HG02885 (cell line): ENCODE measurements at regions not wholly inside any gene's neighbourhood (a gene's known extent, or its start where the extent isn't known, plus 50 kb on each side); places are given as distances from the start of the nearest gene placed in this dataset.
"Not testable (repeated sequence)": the region's sequence is repeated elsewhere in the genome, so short reads cannot be mapped to it uniquely, and the experiment has no call there.

Source experiments
- ATAC-seq: cut with Tn5 transposase; IDR thresholded peaks from one replicate; pipeline ENCODE4 v1.9.1; 2021; ENCODE audit warnings: mild to moderate bottlenecking; ENCODE audit not compliant: unreplicated experiment, poor library complexity

- ATAC-seq: no peak
Measured at GRCh38 chr12:107826276-107826675, 51.8 kb downstream of the ASCL4 start.

- no peak for ATAC-seq
Measured at GRCh38 chr12:107829271-107829670, 54.8 kb downstream of the ASCL4 start.

GRCh38 chr12:107832441-107832840 lies 57.9 kb downstream of the ASCL4 start:
- ATAC-seq: no peak

DNA sequence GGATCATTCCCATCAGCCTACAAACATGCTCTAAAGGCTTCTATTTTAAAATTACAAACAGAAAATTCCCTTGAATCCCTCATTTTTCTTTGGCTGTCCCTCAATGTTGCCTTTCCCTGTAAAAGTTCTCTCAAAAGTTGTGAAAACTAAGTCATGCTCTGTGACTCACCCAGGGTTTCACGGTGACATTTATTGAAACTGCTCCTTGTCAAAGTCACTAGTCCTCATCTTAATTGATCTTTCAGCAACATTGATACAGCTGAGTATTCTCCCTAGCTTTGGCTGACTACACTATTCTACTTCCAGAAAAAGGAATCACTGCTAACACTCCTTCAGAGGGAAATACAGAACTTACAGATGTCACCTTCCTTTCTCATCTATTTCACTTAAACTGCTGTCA lies 65.7 kb downstream of the ASCL4 start:
- ATAC-seq: no peak

DNA sequence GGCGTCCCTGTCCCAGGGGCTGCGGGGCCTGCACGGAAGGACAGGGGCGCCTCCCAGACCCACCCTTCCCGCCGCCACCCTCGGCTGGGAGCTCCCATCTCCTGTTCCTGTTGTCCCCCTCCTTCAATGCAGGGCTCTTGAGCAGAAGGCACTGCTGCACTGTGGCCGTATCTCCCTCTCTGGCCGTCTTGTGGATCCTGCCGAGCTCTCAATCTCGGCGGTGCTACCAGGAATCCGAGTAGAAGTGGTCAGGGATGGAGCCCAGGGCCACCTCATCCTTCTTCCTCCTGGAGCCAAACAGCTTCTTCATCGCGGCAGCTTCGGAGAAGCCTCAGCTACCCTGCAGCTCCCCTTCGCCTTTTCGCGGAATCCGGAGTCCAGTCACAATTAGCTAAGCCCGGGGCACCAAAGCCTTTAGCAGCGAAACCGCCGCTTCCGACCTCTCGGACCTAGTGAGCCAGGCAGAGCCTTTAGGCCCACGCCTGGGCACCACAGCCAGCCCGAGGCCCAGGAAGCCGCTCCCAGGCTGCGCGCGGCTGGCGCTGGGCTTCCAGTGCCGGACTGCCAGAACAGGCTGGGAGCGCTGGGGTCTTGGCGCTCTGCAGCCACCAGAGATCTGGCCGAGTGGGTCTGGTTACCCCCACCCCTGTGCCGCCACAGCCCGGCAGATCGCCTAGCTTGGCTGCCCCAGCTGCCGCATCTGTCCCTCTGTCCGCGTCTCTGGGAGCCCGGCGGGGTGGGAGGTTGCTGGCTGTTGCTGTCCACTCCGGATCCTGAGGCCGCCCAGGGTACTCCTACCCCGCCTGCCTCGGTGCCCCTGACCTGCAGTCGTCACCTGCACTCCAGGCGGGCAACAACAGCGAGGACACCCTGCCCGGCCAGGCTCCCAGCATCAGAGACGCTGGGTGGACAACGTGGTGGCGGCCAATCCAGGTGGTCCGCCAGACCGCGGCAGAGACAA lies 69.1 kb downstream of the ASCL4 start:
- ATAC-seq: no peak

DNA sequence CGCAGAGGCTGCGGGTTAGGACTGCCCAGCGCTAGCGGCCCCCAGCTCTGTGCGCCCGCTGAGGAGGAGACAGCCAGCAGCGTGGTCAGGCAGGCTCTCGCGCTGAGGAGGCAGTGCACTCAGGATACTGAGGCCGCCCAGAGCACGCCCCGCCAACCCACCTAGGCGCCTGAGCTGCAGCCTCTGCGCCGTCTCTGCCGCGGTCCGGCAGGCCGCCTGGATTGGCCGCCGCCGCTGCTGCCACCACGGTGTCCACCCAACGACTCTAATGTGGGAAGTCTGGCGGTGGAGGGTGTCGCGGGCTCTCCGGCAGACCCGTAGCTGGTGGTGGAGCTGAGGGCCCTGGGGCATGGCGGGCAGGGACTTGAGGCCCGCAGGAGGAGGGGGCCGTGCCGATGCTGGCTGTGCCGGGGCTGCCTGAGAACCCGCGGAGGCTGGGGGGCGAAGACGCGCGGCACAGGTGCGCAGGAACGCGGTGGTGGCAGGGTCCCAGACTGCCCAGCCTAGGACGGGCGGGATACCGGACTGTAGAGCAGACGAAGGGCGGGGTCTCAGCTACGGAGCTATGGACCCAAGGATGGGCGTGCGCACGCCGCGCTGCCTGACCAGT lies 69.9 kb downstream of the ASCL4 start:
- ATAC-seq: no peak

- no peak for ATAC-seq
Measured at GRCh38 chr12:107845226-107845979, 70.9 kb downstream of the ASCL4 start.

- no peak for ATAC-seq
Measured at GRCh38 chr12:107845980-107846659, 71.6 kb downstream of the ASCL4 start.

GRCh38 chr12:107847430-107847829 lies 72.9 kb downstream of the ASCL4 start:
- no peak for ATAC-seq

GRCh38 chr12:107847830-107848229 lies 73.3 kb downstream of the ASCL4 start:
- ATAC-seq: no peak

GRCh38 chr12:107853479-107853878 lies 79.0 kb downstream of the ASCL4 start:
- ATAC-seq: no peak

DNA sequence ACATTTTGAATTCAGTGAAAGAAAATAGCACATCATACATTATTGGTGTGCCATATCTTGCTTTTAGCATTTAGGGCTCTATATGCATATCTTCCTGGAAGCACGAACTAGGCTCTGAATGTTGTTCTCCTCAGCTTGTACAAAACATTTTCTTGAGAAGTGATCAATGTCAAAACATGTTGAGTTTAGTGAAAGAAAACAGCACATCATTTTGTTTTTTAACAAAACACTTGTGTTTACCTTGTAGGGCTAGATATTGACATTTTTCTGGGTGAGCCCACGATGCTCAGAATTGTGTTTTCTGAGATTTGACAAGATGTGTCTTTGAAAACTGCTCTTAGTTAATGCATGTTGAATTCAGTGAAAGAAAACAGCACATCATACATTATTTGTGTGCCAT lies 81.0 kb downstream of the ASCL4 start:
- no peak for ATAC-seq

DNA sequence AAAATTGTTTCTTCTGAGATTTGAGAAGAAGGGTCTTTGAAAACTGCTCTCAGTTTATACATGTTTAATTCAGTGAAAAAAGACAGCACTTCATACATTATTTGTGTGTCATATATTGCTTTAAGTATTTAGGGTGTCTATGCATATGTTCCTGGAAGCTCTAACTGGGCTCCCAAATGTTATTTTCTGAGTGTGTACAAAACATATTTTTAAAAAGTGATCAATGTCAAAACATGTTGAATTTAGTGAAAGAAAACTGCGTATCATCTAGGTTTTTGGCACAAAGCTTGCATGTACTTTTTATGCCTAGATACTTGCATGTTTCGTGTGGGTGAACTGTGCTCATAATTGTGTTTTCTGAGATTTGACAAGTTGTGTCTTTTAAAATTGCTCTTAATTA lies 81.6 kb downstream of the ASCL4 start:
- no peak for ATAC-seq

DNA sequence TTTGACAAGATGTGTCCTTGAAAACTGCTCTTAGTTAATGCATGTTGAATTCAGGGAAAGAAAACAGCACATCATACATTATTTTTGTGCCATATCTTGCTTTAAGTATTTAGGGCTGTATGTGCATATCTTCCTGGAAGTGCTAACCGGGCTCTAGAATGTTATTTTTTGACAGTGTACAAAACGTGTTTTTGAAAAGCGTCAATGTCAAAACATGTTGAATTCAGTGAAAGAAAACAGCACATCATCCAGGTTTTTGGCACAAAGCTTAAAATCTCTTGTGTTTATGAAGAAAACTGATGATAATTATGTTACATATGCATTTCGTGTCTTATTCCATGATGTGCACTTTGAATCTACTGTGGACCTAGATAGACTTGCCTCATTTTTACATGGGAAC lies 82.7 kb downstream of the ASCL4 start:
- ATAC-seq: no peak

GRCh38 chr12:107859367-107859766 lies 84.9 kb downstream of the ASCL4 start:
- no peak for ATAC-seq

GRCh38 chr12:107864235-107864634 lies 89.7 kb downstream of the ASCL4 start:
- no peak for ATAC-seq

GRCh38 chr12:107864727-107865126 lies 90.2 kb downstream of the ASCL4 start:
- not testable (repeated sequence) for ATAC-seq

GRCh38 chr12:107873223-107873622 lies 98.7 kb downstream of the ASCL4 start:
- ATAC-seq: no peak

- no peak for ATAC-seq
Measured at GRCh38 chr12:107875786-107876185, 101.3 kb downstream of the ASCL4 start.
